ENCODE measurements at regions not wholly inside any gene's neighbourhood (a gene's known extent, or its start where the extent isn't known, plus 50 kb on each side); places are given as distances from the start of the nearest gene placed in this dataset.

DNA sequence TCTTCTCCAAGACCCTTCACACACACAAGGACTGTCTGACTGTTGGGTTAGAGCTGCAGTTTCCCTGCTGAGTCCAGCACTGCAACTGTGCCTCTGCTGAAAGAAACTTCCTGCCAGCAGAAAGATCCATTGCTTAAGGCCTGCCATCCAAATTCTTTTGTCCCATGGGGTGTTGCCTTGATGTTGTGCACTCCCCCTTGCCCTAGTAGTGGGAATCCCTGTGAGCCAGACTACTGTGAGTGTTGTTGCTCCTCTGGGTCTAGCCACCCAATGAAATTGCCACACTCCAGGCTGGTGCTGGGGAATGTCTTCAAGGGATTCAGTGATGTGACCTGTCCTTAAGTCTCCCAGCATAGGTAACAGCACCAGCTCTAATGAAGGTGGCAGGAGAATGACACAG is 166.6 kb upstream of the PDE3A start:
- TF ChIP-seq EZH2 (IDR thresholded peaks at IDR 0.05), result no peak
- no peak for TF ChIP-seq POLR2AphosphoS5 (IDR thresholded peaks at IDR 0.05; ENCODE audit: borderline replicate concordance, low read depth, low read length)
